Colonic mucosa (tissue), 4 donors: ENCODE measurements at regions not wholly inside any gene's neighbourhood (a gene's known extent, or its start where the extent isn't known, plus 50 kb on each side); places are given as distances from the start of the nearest gene placed in this dataset.
"Not testable (repeated sequence)": the region's sequence is repeated elsewhere in the genome, so short reads cannot be mapped to it uniquely, and the experiment has no call there.

Source experiments
- DNase-seq: peaks from one replicate; pipeline ENCODE4 v3.0.0-alpha.2; 2020
- H3K27ac ChIP-seq: fragments of 200-600 bp; one replicate; pipeline ENCODE4 v1.8.0; 2021
- H3K27me3 ChIP-seq: fragments of 200-600 bp; one replicate; pipeline ENCODE4 v1.8.0; 2021
- H3K36me3 ChIP-seq: fragments of 200-600 bp; one replicate; pipeline ENCODE4 v1.8.0; 2021
- H3K4me1 ChIP-seq: fragments of 200-600 bp; one replicate; pipeline ENCODE4 v1.8.0; 2021; ENCODE audit warnings: mild to moderate bottlenecking
- H3K4me3 ChIP-seq: fragments of 200-600 bp; one replicate; pipeline ENCODE4 v1.8.0; 2021
- H3K9ac ChIP-seq, 2 donors: one replicate each; pipeline ENCODE4 v1.7.0; 2013; ENCODE audit warnings: control low read depth in 2 of 2, low read depth in 2 of 2, low read length in 2 of 2
- H3K9me3 ChIP-seq: fragments of 200-600 bp; one replicate; pipeline ENCODE4 v1.8.0; 2021
- intact Hi-C: fragments of 100-400 bp; cut with DNase I; formaldehyde crosslinking; loops from one replicate; pipeline ENCODE4 v1.14.1; 2022
- TF ChIP-seq, protein P1 (sequence below): fragments of 200-600 bp; IDR thresholded peaks from one replicate; pipeline ENCODE4 v1.8.0; 2022; ENCODE audit warnings: antibody characterized with exemption, mild to moderate bottlenecking
- donor health status: healthy.
- donor health status: DM: no; HTN: no; CAD: no.
- donor health status: DM: no; HTN: no; CAD: no.

DNA sequence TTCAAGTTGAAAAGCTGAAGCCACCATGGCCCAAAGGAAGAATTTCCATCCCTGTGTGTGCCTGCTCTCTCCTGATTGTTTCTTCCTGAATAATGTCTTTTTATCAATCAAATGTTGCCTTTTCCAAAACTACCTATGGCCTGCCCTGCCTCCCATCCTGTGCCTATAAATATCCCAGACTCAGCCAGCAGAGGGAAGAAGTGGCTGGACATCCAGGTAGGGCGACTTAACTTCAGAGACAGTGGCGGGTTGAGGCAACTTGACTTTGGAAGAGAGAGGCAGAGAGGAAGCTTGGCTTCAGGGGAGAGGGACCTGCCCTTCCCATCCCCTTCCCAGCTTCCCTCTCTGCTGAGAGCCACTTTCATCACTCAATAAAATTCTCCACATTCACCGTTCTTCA is 133.0 kb downstream of the LCA5 start:
- no peak overlapping the region for H3K27ac ChIP-seq

DNA sequence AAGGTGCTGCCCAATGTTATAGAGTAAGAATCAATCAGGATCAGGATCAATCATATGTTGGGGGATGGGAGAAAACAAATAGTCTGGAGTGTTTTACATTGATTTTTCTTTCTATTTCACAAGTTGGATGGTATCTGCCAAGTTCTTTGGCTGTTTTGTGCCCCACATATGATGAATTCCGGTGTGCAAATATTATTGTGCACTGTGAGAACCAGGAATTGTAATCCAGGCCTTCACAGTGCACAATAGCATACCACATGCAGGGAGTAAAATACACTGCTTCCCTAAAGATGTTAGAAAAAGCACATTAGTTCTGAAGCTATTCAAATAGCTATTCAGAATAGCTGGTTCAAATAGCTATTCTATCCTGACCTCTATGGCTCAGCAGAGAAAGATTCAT is 133.7 kb downstream of the LCA5 start:
- no peaks in the 10 kb centered on the region for H3K27me3 ChIP-seq
- no peaks in the 10 kb centered on the region for H3K4me1 ChIP-seq
- DNase-seq, result no peak
- H3K9ac ChIP-seq, result no peak overlapping the region
- H3K36me3 ChIP-seq, result no peaks in the 10 kb centered on the region
- intact Hi-C loops, result loop anchor here (10.0 kb wide), 1 partner anchor 311 kb away; no protein-coding TSS in a partner anchor
- TF ChIP-seq, protein P1, sequence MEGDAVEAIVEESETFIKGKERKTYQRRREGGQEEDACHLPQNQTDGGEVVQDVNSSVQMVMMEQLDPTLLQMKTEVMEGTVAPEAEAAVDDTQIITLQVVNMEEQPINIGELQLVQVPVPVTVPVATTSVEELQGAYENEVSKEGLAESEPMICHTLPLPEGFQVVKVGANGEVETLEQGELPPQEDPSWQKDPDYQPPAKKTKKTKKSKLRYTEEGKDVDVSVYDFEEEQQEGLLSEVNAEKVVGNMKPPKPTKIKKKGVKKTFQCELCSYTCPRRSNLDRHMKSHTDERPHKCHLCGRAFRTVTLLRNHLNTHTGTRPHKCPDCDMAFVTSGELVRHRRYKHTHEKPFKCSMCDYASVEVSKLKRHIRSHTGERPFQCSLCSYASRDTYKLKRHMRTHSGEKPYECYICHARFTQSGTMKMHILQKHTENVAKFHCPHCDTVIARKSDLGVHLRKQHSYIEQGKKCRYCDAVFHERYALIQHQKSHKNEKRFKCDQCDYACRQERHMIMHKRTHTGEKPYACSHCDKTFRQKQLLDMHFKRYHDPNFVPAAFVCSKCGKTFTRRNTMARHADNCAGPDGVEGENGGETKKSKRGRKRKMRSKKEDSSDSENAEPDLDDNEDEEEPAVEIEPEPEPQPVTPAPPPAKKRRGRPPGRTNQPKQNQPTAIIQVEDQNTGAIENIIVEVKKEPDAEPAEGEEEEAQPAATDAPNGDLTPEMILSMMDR, result no peak
- H3K4me3 ChIP-seq, result no peak overlapping the region
- H3K9me3 ChIP-seq, result no peaks in the 10 kb centered on the region
- H3K27ac ChIP-seq, result no peak overlapping the region

More for the DNA sequence above, 133.0 kb downstream of the LCA5 start:
- intact Hi-C loops, result loop anchor here (10.0 kb wide), 1 partner anchor 311 kb away; no protein-coding TSS in a partner anchor
- Histone ChIP-seq H3K4me1 (no peaks in the 10 kb centered on the region), H3K9me3 (no peaks in the 10 kb centered on the region), H3K36me3 (no peaks in the 10 kb centered on the region), H3K4me3 (no peak overlapping the region), H3K27me3 (no peaks in the 10 kb centered on the region), H3K9ac (no peak overlapping the region)
- no peak for DNase-seq
- TF ChIP-seq, protein P1, result no peak

DNA sequence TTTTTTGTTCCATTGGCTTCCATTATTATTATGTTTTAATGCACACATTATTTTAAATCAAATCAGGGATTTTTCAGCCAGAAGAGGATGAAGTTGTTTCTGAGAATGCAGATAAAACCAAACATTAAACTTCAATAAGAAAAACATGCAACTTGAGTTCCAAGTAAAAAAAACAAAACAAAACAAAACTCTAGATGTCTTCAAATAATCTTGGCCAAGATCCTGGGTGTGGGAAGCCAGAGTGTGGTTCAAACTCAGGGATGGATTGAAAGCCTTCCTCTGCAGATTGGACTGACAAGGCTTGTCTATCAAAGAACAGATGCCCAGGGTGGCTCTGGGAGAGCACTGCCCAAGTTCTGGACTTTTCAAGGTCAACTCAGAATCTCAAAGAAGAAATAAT is 134.1 kb downstream of the LCA5 start:
- no peak overlapping the region for H3K4me3 ChIP-seq
- no peak overlapping the region for H3K9ac ChIP-seq
- intact Hi-C loops, result loop anchor here (10.0 kb wide), 1 partner anchor 312 kb away; no protein-coding TSS in a partner anchor
- no peaks in the 10 kb centered on the region for H3K9me3 ChIP-seq
- H3K27ac ChIP-seq, result no peak overlapping the region
- DNase-seq, result no peak
- TF ChIP-seq, protein P1, result no peak
- H3K27me3 ChIP-seq, result no peaks in the 10 kb centered on the region
- H3K36me3 ChIP-seq, result no peaks in the 10 kb centered on the region
- H3K4me1 ChIP-seq, result no peaks in the 10 kb centered on the region

DNA sequence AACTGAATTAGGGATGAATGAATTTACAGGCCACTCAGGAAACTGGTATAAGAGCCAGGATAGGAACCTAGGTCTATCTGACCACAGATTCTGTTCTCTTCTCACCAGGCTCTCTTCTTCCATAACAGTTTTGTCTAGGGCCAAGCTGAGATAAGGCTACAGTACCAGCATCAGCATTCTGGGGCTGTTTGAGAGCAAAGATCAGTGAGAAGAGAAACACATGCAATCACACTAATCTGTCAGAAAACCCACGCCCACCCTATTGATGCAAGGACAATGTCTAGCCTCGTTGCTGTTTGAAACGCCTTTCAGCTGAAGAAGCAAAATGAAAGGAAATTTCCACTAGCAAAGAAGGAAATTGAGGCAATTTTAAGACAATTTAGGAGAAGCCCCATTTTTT is 137.7 kb downstream of the LCA5 start:
- intact Hi-C loops, result no loop called here
- no peak for DNase-seq
- TF ChIP-seq, protein P1, result no peak
- no peak overlapping the region for H3K4me3 ChIP-seq
- H3K36me3 ChIP-seq, result no peaks in the 10 kb centered on the region
- no peaks in the 10 kb centered on the region for H3K9me3 ChIP-seq
- H3K27me3 ChIP-seq, result no peaks in the 10 kb centered on the region
- no peak overlapping the region for H3K27ac ChIP-seq
- H3K9ac ChIP-seq, result no peak overlapping the region
- no peaks in the 10 kb centered on the region for H3K4me1 ChIP-seq

DNA sequence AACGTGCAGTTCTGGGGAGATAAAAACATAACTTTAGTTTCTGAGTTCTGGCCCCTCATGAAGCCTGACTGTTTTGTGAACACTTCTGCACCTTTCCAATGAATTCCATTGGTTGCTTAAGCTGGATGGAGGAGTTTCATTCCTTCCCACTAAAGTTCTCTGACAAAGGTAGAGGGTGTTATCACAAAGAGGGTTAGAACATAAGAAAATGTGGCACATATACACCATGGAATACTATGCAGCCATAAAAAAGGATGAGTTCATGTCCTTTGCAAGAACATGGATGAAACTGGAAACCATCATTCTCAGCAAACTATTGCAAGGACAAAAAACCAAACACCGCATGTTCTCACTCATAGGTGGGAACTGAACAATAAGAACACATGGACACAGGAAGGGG is 138.6 kb downstream of the LCA5 start:
- not testable (repeated sequence) for H3K36me3 ChIP-seq

GRCh38 chr6:79396625-79397024 is 140.6 kb downstream of the LCA5 start:
- intact Hi-C loops, result no loop called here
- no peak overlapping the region for H3K9ac ChIP-seq
- H3K4me3 ChIP-seq, result no peak overlapping the region
- DNase-seq, result no peak
- no peaks in the 10 kb centered on the region for H3K36me3 ChIP-seq
- no peaks in the 10 kb centered on the region for H3K4me1 ChIP-seq
- no peaks in the 10 kb centered on the region for H3K9me3 ChIP-seq
- H3K27ac ChIP-seq, result no peak overlapping the region
- H3K27me3 ChIP-seq, result no peaks in the 10 kb centered on the region
- TF ChIP-seq, protein P1, result no peak

More for the DNA sequence above, 138.6 kb downstream of the LCA5 start:
- H3K4me1 ChIP-seq, H3K27ac ChIP-seq, intact Hi-C loops, H3K9ac ChIP-seq, DNase-seq, H3K9me3 ChIP-seq, H3K27me3 ChIP-seq, H3K4me3 ChIP-seq: not testable (repeated sequence)
